HAP-1 (cell line): ENCODE measurements at regions not wholly inside any gene's neighbourhood (a gene's known extent, or its start where the extent isn't known, plus 50 kb on each side); places are given as distances from the start of the nearest gene placed in this dataset.
"Not testable (repeated sequence)": the region's sequence is repeated elsewhere in the genome, so short reads cannot be mapped to it uniquely, and the experiment has no call there.

Experiments
- DNase-seq, 2 experiments: peaks; one replicate each; pipeline ENCODE4 v3.0.0-alpha.2; 2016 to 2020; ENCODE audit warnings: low spot score in 2 of 2
- H3K27me3 ChIP-seq: fragments of 250-450 bp; sonication (Bioruptor Pico); 2 replicates; pipeline ENCODE4 v1.5.1; 2020; ENCODE audit warnings: low read depth, mild to moderate bottlenecking, moderate library complexity
- H3K36me3 ChIP-seq: fragments of 250-450 bp; sonication (Bioruptor Pico); replicated peaks from 2 replicates; pipeline ENCODE4 v1.5.1; 2020; ENCODE audit warnings: mild to moderate bottlenecking
- H3K4me1 ChIP-seq: fragments of 250-450 bp; sonication (Bioruptor Pico); 2 replicates; pipeline ENCODE4 v1.5.1; 2020; ENCODE audit warnings: mild to moderate bottlenecking
- H3K4me3 ChIP-seq: fragments of 250-450 bp; sonication (Bioruptor Pico); 2 replicates; pipeline ENCODE4 v1.5.1; 2020; ENCODE audit warnings: mild to moderate bottlenecking, moderate library complexity
- H3K9me3 ChIP-seq: fragments of 250-450 bp; sonication (Bioruptor Pico); 2 replicates; pipeline ENCODE4 v1.5.1; 2020; ENCODE audit warnings: mild to moderate bottlenecking, moderate library complexity
- in situ Hi-C: fragments of 300-500 bp; cut with MboI; formaldehyde crosslinking; loops from 3 replicates; pipeline ENCODE4 v1.14.3; 2020; ENCODE audit warnings: low sequenced_read_pairs, inconsistent platforms, mixed read lengths

DNA sequence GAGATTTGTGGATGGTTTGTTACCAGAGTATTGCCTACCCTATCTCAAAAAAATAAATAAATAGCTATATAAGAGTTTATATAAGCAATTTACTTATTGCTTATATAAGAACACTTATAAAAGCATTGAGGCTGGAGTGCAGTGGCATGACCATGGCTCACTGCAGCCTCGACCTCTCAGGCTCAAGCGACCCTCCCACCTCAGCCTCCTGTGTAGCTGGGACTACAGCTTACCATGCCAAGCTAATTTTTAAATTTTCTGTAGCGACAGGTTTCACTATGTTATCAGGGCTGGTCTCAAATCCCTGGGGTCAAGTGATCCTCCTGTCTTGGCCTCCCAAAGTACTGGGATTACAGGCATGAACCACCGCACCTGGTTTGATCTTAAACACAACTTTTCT lies 170.6 kb downstream of the POTEB3 start:
- H3K36me3 ChIP-seq, in situ Hi-C loops, H3K27me3 ChIP-seq, H3K9me3 ChIP-seq, DNase-seq, H3K4me3 ChIP-seq: not testable (repeated sequence)
- peaks cover 17% of the 10 kb centered on the region for H3K4me1 ChIP-seq

DNA sequence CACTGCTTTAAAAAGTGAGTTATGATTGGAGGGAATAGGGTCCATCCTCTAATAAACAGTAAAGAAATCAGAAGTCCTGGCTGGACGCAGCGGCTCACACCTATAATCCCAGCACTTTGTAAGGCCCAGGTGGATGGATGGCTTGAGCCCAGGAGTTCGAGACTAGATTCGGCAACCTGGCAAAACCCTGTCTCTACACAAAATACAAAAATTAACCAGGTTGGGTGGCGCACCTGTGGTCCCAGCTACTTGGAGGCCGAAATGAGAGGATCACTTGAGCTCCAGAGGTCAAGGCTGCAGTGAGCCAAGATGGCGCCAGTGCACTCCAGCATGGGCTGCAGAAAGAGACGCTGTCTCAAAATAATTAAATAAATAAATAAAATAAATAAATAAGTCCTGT lies 171.2 kb downstream of the POTEB3 start:
- H3K4me3 ChIP-seq = no peak overlapping the region
- peaks cover 17% of the 10 kb centered on the region for H3K4me1 ChIP-seq
- no peak for DNase-seq
- peaks cover 3% of the 10 kb centered on the region; the same call in 1 of the 2 replicates for H3K9me3 ChIP-seq
- in situ Hi-C loops = no loop called here
- no peaks in the 10 kb centered on the region for H3K36me3 ChIP-seq
- H3K27me3 ChIP-seq = no peaks in the 10 kb centered on the region

DNA sequence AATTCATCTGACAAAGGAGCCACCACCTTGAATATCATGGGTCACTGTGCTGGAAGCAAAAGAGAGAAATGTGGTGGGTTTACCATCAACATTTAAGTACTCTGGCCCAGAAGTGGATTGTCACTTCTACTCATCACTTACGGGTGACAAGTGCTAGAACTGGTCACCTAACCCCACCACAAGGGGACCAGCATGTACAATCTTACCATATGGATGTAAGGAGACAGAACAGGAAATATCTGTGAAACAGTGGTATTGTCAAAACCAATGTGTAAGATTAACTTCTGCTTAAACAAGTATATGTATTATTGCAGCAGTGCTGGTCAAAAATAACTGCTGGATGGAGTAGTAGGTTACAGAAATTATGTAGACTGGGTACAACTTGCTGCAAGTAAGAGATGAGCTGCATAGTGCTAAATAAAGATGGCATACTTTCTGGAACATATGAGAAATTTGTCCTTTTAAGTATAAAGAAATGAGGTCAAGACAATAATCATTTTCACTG lies 171.8 kb downstream of the POTEB3 start:
- H3K9me3 ChIP-seq = peaks cover 3% of the 10 kb centered on the region; the same call in 1 of the 2 replicates
- H3K4me1 ChIP-seq = peaks cover 17% of the 10 kb centered on the region
- H3K27me3 ChIP-seq = no peaks in the 10 kb centered on the region
- DNase-seq = peak in 1 of 2 experiments; percentile 2
- no peaks in the 10 kb centered on the region for H3K36me3 ChIP-seq
- H3K4me3 ChIP-seq = no peak overlapping the region
- in situ Hi-C loops = no loop called here

DNA sequence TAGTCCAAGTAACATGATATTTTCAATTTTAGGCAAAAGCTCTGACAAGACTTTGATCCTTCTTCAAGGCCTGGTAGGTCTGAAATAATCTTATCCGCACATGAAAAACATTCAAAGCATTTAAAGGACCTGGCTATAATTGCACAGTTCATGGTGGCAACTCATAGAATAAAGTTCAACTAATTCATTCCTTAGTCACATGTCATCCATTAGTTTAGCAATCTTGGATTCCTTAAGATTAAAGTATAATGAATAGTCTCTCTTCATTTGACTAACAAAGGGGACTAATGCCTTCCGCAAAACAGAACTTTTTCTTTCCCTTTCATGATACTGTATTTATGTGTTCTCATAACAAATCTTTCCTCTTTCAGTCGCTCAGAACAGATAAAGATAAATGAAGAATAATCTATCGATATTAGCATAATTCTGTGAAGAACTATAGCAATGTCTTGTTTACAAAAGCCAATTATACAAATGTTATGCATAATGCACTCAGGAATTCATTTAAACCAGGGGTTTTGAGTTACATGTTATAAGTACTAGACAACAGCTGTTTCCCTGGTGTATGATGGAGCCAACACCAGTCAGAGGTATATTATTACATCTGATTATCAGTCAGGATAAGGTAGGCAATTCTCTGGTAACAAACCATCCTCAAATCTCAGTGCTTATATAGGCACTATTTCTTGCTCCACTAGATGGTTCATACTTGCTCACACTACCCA lies 172.5 kb downstream of the POTEB3 start:
- Histone ChIP-seq H3K27me3 (no peaks in the 10 kb centered on the region), H3K9me3 (peaks cover 6% of the 10 kb centered on the region), H3K4me3 (no peak overlapping the region), H3K36me3 (no peaks in the 10 kb centered on the region), H3K4me1 (peaks cover 17% of the 10 kb centered on the region)
- DNase-seq = peak in 1 of 2 experiments; percentile 97
- in situ Hi-C loops = no loop called here

DNA sequence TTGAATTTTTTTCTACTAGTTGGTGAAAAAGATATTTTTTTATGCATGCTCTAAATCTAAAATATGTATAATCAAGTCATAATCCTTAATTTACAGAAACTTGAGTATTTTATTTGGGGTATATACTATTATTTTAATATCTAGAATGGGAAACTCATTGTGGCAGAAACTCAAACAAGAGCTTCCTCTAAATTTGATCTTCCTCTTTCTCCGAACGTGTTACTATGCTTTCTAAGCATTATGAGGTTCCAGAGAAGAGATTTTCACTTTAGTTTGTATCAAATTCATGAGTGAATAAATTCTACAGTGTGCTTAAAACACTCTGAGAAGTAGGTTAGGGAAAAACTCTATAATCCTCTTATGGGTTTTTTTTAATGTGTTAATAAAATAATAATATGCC lies 173.1 kb downstream of the POTEB3 start:
- peak in 1 of 2 experiments; percentile 23 for DNase-seq
- H3K4me1 ChIP-seq = peaks cover 14% of the 10 kb centered on the region
- H3K27me3 ChIP-seq = no peaks in the 10 kb centered on the region
- in situ Hi-C loops = no loop called here
- no peaks in the 10 kb centered on the region for H3K36me3 ChIP-seq
- peaks cover 7% of the 10 kb centered on the region for H3K9me3 ChIP-seq
- no peak overlapping the region for H3K4me3 ChIP-seq

DNA sequence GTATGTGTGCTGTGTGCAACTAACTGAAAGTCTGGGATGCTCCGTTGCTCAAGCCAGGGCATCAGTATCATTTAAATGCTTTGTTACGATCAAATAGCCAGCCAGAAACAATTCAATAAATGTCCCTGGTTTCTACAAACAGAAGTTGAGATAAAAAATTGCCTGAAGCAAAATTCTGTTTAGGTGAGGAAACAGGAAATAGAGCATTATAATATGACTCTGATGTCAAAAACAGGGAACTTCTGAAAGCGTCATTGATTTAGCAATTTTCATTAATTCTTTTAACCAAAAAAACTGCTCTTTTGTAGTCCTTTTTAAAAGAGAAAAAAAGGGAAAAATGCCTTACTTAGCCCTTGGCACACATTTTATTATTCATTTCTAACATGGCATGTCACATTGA lies 174.7 kb downstream of the POTEB3 start:
- H3K4me3 ChIP-seq, H3K27me3 ChIP-seq, in situ Hi-C loops, H3K36me3 ChIP-seq, DNase-seq: not testable (repeated sequence)
- peaks cover 16% of the 10 kb centered on the region for H3K9me3 ChIP-seq
- peaks cover 14% of the 10 kb centered on the region for H3K4me1 ChIP-seq

DNA sequence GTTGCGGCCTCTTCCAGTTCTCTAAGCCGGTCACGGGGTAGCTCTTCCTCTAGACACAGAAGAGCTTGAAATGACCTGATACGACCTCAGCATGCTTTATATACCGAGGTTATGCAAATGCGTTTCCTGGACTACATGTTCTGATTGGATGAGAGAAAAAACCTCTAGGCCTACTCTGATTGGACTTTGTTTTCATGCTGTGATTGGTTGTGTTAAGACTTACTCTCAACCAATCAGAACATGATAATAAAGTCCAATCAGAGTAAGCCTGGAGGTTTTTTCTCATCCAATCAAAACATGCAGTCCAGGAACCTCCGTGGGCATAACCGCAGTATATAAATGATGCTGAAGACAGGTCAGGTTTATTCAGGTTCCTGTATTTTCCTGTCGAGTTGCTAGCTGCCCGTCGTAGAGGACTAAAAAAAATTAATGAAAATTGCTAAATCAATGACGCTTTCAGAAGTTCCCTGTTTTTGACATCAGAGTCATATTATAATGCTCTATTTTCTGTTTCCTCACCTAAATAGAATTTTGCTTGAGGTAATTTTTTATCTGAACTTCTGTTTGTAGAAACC lies 177.4 kb downstream of the POTEB3 start:
- peak in 1 of 2 experiments; percentile 2 for DNase-seq
- Histone ChIP-seq H3K4me1 (peaks cover 6% of the 10 kb centered on the region), H3K9me3 (peaks cover 19% of the 10 kb centered on the region), H3K27me3 (no peaks in the 10 kb centered on the region), H3K36me3 (no peaks in the 10 kb centered on the region), H3K4me3 (no peak overlapping the region)
- in situ Hi-C loops = no loop called here

DNA sequence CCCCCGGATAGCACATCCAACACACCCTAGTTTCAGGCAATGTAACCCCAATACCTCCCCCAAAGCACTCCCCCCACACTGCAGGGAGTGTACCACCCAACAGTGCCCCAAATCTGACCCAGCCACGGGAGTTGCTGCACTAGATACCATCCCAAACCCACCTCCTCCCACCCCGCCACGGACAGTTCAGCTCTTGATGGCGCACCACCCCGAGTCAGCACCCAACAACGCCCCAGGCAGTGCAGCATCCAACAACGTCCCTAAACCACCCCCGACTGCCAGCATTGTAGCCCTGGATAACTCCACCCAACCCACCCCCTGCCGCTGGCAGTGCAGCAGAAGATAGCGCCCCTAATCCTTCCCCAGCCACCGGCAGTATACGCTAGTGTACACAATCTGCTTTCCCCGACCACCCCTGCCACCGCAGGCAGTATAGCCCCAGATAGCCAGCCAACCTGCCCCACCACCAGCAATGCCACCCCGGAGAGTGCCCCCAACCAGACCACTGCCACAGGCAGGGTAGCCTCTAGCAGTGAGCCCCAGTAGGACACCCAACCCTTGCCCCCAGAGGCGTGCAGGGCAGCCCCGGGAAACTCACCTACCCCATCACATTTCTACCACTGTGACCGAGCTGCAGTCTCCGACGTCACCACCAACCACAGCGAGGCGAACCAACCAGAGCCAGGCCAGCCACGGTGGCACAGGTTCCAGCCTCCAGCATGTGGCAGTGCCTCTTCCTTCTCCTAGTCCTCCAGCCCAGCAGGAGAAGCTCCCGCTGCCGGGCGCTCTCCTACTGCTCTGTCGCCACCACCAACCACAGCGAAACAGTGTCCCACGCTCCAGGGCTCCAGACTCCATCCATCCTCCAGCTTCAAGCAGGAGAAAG lies 178.1 kb downstream of the POTEB3 start:
- peak in 1 of 2 experiments; percentile 2 for DNase-seq
- Histone ChIP-seq H3K36me3 (no peaks in the 10 kb centered on the region), H3K9me3 (peaks cover 19% of the 10 kb centered on the region), H3K4me3 (no peak overlapping the region), H3K27me3 (no peaks in the 10 kb centered on the region), H3K4me1 (peaks cover 3% of the 10 kb centered on the region)
- in situ Hi-C loops = no loop called here

DNA sequence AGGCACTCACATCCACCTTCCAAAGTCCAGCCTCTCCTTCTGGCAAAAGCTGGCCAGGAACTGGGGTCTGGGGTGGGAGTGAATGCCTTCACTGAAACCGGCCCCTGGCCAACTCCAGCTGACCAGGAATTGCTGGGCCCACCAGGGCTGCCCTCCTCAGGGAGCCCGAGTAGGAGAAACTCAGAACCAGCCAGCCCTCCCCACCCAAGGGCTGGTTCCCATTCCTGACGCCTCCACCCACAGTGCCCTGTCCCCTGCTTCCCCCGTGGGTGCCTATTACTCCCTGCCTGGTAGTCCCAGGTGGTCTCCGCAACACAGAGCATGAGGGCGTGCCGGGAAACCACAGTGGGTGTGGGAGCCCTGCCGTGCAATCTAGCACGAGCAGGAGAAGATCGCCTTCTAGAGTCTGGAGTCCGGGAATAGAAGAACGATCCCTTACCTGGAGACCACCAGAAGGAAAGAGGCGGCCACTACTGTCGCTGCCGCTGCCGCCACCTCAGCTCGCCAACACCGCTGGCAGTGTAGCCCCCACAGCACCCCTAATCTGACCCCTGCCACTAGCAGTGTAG lies 178.8 kb downstream of the POTEB3 start:
- no peak overlapping the region for H3K4me3 ChIP-seq
- no peaks in the 10 kb centered on the region for H3K27me3 ChIP-seq
- no peaks in the 10 kb centered on the region for H3K36me3 ChIP-seq
- DNase-seq = peak in 1 of 2 experiments; percentile 2
- no peaks in the 10 kb centered on the region for H3K4me1 ChIP-seq
- H3K9me3 ChIP-seq = peaks cover 19% of the 10 kb centered on the region
- in situ Hi-C loops = no loop called here

DNA sequence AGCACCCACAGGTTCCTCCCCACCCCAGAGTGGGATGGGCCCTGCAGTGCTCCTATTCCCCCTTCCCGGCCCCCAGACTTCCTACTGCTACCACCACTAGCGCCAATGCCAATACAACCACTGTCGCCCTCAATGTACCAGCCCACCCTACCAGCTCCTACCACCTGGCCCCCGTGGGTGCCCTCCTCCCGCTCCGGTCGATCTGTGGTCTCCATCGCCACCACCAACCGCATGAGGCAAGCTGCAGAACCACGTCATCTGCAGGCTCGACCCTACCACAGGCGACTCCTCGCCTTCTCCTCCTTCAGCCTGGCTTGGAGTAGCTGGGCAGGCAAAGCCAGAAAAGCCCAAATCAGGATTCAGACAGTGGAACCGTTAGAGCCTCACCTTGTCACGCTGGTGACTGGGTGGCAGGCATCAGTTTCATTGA lies 179.3 kb downstream of the POTEB3 start:
- no peak for DNase-seq
- Histone ChIP-seq H3K4me1 (no peaks in the 10 kb centered on the region), H3K4me3 (no peak overlapping the region), H3K27me3 (no peaks in the 10 kb centered on the region), H3K9me3 (peaks cover 19% of the 10 kb centered on the region), H3K36me3 (no peaks in the 10 kb centered on the region)
- in situ Hi-C loops = no loop called here

DNA sequence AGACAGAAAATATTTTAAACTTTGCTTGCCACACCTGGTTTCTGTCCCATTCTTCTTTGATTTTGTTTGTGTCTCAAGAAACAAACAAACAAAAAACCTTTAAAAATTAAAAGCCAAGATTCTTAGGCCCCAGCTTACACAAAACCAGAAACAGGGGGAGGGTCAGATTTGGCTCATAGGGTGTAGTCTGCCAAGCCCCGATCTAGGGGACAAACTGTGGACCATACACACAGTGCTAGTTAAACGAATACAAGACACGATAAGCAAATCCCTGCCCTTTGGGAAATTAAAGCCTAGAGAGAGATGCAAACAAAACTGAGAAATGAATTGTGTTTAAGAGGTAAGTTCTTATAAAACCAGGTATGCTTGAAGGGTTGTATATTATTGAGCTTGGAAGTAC lies 181.7 kb downstream of the POTEB3 start:
- H3K36me3 ChIP-seq, H3K27me3 ChIP-seq, H3K4me1 ChIP-seq, in situ Hi-C loops, H3K4me3 ChIP-seq: not testable (repeated sequence)
- H3K9me3 ChIP-seq = peaks cover 19% of the 10 kb centered on the region
- peak in 1 of 2 experiments; percentile 2 for DNase-seq

DNA sequence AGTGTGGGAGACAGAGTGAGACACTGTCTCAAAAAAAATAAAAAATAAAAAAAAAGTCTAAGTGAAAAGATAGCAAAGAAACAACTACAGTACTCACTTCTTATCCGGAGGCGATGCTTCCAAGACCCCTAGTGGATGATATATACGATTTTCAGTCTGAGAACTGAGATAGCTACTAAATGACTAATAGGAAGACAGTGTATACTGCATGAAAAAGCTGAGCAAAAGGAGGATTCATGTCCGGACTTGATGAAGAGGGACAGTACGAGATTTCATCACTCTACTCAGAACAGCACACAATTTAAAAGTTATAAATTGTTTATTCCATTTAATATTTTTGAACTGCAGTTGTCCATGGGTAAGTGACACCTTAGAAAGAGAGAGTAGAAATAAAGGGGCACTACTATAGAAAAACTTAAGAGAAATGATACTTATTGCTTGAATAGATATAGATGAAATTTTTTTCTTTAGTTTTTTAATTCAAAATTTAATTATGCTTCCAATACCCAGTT lies 190.7 kb downstream of the POTEB3 start:
- H3K4me3 ChIP-seq, H3K4me1 ChIP-seq, H3K27me3 ChIP-seq, H3K36me3 ChIP-seq, H3K9me3 ChIP-seq, in situ Hi-C loops: not testable (repeated sequence)
- peak in 1 of 2 experiments; percentile 2 for DNase-seq
